Heart left ventricle (tissue), 16 donors: ENCODE measurements at regions not wholly inside any gene's neighbourhood (a gene's known extent, or its start where the extent isn't known, plus 50 kb on each side); places are given as distances from the start of the nearest gene placed in this dataset.

Source experiments
- ATAC-seq, 4 donors: fragments of 200-7000 bp; cut with Tn5 transposase; one replicate each; pipeline ENCODE4 v1.9.1; 2020 to 2022; ENCODE audit warnings: moderate library complexity in 4 of 4, mild to moderate bottlenecking in 3 of 4, moderate number of reproducible peaks in 1 of 4
- DNase-seq, 5 donors: peaks; one replicate each; pipeline ENCODE4 v3.0.0-alpha.2; 2020
- H3K27ac ChIP-seq, 12 donors: fragments of 200-600 bp; sonication (generic) in 4 of 12; one replicate each; pipeline versions ENCODE4 v1.5.0 to v1.8.0; 2016 to 2022; ENCODE audit warnings: mild to moderate bottlenecking in 2 of 12
- H3K27me3 ChIP-seq, 9 donors: fragments of 200-600 bp; sonication (generic) in 2 of 9; one replicate each; pipeline versions ENCODE4 v1.5.1 to v1.8.0; 2016 to 2022; ENCODE audit warnings: mild to moderate bottlenecking in 3 of 9
- H3K36me3 ChIP-seq, 9 donors: fragments of 200-600 bp; sonication (generic) in 2 of 9; one replicate each; pipeline versions ENCODE4 v1.5.0 to v1.8.0; 2018 to 2022; ENCODE audit warnings: mild to moderate bottlenecking in 2 of 9
- H3K4me1 ChIP-seq, 12 donors: fragments of 200-600 bp; sonication (generic) in 4 of 12; one replicate each; pipeline versions ENCODE4 v1.5.0 to v1.8.0; 2016 to 2022; ENCODE audit warnings: mild to moderate bottlenecking in 3 of 12
- H3K4me3 ChIP-seq, 12 donors: fragments of 200-600 bp; sonication (generic) in 4 of 12; one replicate each; pipeline versions ENCODE4 v1.5.0 to v1.8.0; 2017 to 2022; ENCODE audit warnings: mild to moderate bottlenecking in 9 of 12, moderate library complexity in 4 of 12
- H3K9me3 ChIP-seq, 12 donors: fragments of 200-600 bp; sonication (generic) in 4 of 12; one replicate each; pipeline versions ENCODE4 v1.5.0 to v1.8.0; 2016 to 2022; ENCODE audit warnings: mild to moderate bottlenecking in 1 of 12
- CTCF ChIP-seq, 12 donors: fragments of 200-600 bp; sonication (generic) in 4 of 12; IDR thresholded peaks; one replicate each; pipeline versions ENCODE4 v1.5.0 to v1.8.0; 2018 to 2022; ENCODE audit warnings: antibody characterized with exemption in 12 of 12, mild to moderate bottlenecking in 5 of 12
- POLR2A ChIP-seq, 2 donors: fragments of 450-650 bp; IDR thresholded peaks; one replicate each; pipeline ENCODE4 v1.6.1; 2017; ENCODE audit warnings: antibody characterized with exemption in 2 of 2, mild to moderate bottlenecking in 2 of 2, moderate library complexity in 2 of 2
- WGBS, 4 donors: extraction: QIAGEN DNeasy Blood & Tissue Kit in 2 of 4; methylation state at CpG; one replicate each; pipeline versions ENCODE4 v1.1.5 to v1.1.7; 2013 to 2018; 5-methylcytosine and 5-hydroxymethylcytosine counted together
- intact Hi-C, 10 donors: fragments of 100-400 bp; cut with DNase I; formaldehyde crosslinking; loops; one replicate each; pipeline versions ENCODE4 v1.11.1 to v1.14.2; 2022
- donor health status: ischemic (EF 13 %, LVEDD 7.1; RV severe dilation, severe dysfunction).
- donor health status: healthy with polysubstance abuse.
- donor health status: DM: no; HTN: yes; CAD: no.
- donor health status: DM: no; HTN: no; CAD: no.
- donor health status: ischemic (EF 25% LVEDD 6.9; RV normal size, moderate dysfunction).
- donor health status: ischemic (EF 25% LVEDD 5.7; RV mildly dilated, moderate dysfunction).
- donor health status: healthy.
- donor health status: DM: yes; HTN: yes; CAD: no.
- donor health status: ischemic (EF 35%, LVEDD 5.7; RV mildly dilated, moderate dysfunction).
- donor health status: nonischemic (EF 11% LVEDD 7.7; RV severe dilation, severe dysfunction).
- donor health status: DM: yes; HTN: yes; CAD: no.
- donor health status: PGD.
- donor health status: ischemic (EF 29% LVEDD 5.4; RV normal size, mild dysfunction).
- donor health status: nonischemic (EF 23%, LVEDD 6.1; RV moderate dilation, normal function).

GRCh38 chr2:51293566-51294200 is 261.8 kb upstream of the NRXN1 start:
- no peak for DNase-seq
- Histone ChIP-seq H3K9me3 (no peaks in the 10 kb centered on the region), H3K36me3 (no peaks in the 10 kb centered on the region), H3K27me3 (no peaks in the 10 kb centered on the region), H3K27ac (no peak overlapping the region), H3K4me1 (no peaks in the 10 kb centered on the region), H3K4me3 (no peak overlapping the region)
- intact Hi-C loops = no loop called here
- TF ChIP-seq CTCF (IDR thresholded peaks at IDR 0.05) (no peak), POLR2A (IDR thresholded peaks at IDR 0.05) (no peak)
- ATAC-seq = no peak
- WGBS, 4 donors = 64 to 74% (median 71%) methylated on average over 5 of the region's 5 CpGs

- no peak for ATAC-seq
- TF ChIP-seq POLR2A (IDR thresholded peaks at IDR 0.05) = no peak
- TF ChIP-seq CTCF (IDR thresholded peaks at IDR 0.05) = no peak
- Histone ChIP-seq H3K27me3 (no peaks in the 10 kb centered on the region), H3K36me3 (no peaks in the 10 kb centered on the region), H3K9me3 (no peaks in the 10 kb centered on the region), H3K27ac (no peak overlapping the region), H3K4me1 (no peaks in the 10 kb centered on the region), H3K4me3 (no peak overlapping the region)
- no peak for DNase-seq
- intact Hi-C loops = no loop called here
- WGBS, 4 donors = 42 to 46% (median 43%) methylated on average over 5 of the region's 5 CpGs
Observed at GRCh38 chr2:51291762-51292551, 260.0 kb upstream of the NRXN1 start.

- no peak for TF ChIP-seq POLR2A (IDR thresholded peaks at IDR 0.05)
- TF ChIP-seq CTCF (IDR thresholded peaks at IDR 0.05) = no peak
- intact Hi-C loops = no loop called here
- H3K36me3 ChIP-seq = no peaks in the 10 kb centered on the region
- H3K27me3 ChIP-seq = no peaks in the 10 kb centered on the region
- H3K4me1 ChIP-seq = no peaks in the 10 kb centered on the region
- H3K27ac ChIP-seq = no peak overlapping the region
- WGBS, 4 donors = 80 to 84% (median 82%) methylated on average over 2 of the region's 2 CpGs
- DNase-seq (no peak), ATAC-seq (no peak)
- no peak overlapping the region for H3K4me3 ChIP-seq
- H3K9me3 ChIP-seq = no peaks in the 10 kb centered on the region
Observed at GRCh38 chr2:51290725-51291124, 258.8 kb upstream of the NRXN1 start.

- Histone ChIP-seq H3K4me3 (no peak overlapping the region), H3K27me3 (no peaks in the 10 kb centered on the region), H3K9me3 (no peaks in the 10 kb centered on the region), H3K4me1 (no peaks in the 10 kb centered on the region), H3K27ac (no peak overlapping the region), H3K36me3 (no peaks in the 10 kb centered on the region)
- intact Hi-C loops = no loop called here
- no peak for ATAC-seq
- no peak for TF ChIP-seq CTCF (IDR thresholded peaks at IDR 0.05)
- no peak for TF ChIP-seq POLR2A (IDR thresholded peaks at IDR 0.05)
- DNase-seq = no peak
- WGBS, 4 donors = 58 to 69% (median 63%) methylated on average over 1 of the region's 1 CpG
Observed at GRCh38 chr2:51289045-51289444, 257.1 kb upstream of the NRXN1 start.
